Kidney epithelial cell (primary cell): ENCODE measurements at regions not wholly inside any gene's neighbourhood (a gene's known extent, or its start where the extent isn't known, plus 50 kb on each side); places are given as distances from the start of the nearest gene placed in this dataset.
"Not testable (repeated sequence)": the region's sequence is repeated elsewhere in the genome, so short reads cannot be mapped to it uniquely, and the experiment has no call there.

ENCODE experiments used
- DNase-seq: peaks from one replicate; pipeline ENCODE4 v3.0.0-alpha.2; 2010; ENCODE audit warnings: low read depth
- H3K27me3 ChIP-seq: 2 replicates; pipeline ENCODE4 v1.6.0; 2011; ENCODE audit warnings: low read length; ENCODE audit not compliant: control insufficient read depth, insufficient read depth
- H3K36me3 ChIP-seq: 2 replicates; pipeline ENCODE4 v1.5.1; 2011; ENCODE audit warnings: low read length; ENCODE audit not compliant: control insufficient read depth, insufficient read depth
- H3K4me3 ChIP-seq: 2 replicates; pipeline ENCODE4 v1.5.1; 2011; ENCODE audit warnings: low read depth, mild to moderate bottlenecking, control low read depth, low read length
- CTCF ChIP-seq: IDR thresholded peaks from 2 replicates; pipeline ENCODE4 v1.5.1; 2011; ENCODE audit warnings: mild to moderate bottlenecking, moderate library complexity, low read length, control low read depth, inconsistent platforms; ENCODE audit not compliant: insufficient read depth, poor library complexity, severe bottlenecking

- no peak overlapping the region for H3K4me3 ChIP-seq
- no peaks in the 10 kb centered on the region for H3K27me3 ChIP-seq
- no peak for TF ChIP-seq CTCF
- no peaks in the 10 kb centered on the region for H3K36me3 ChIP-seq
- DNase-seq, result no peak
Observed at GRCh38 chr20:19874040-19874727, 116.1 kb downstream of the RIN2 start.

- H3K27me3 ChIP-seq, result no peaks in the 10 kb centered on the region
- no peak for DNase-seq
- no peak for TF ChIP-seq CTCF
Observed at GRCh38 chr20:19875376-19876221, 117.5 kb downstream of the RIN2 start.

GRCh38 chr20:19876828-19877460 is 118.9 kb downstream of the RIN2 start:
- H3K4me3 ChIP-seq, result no peak overlapping the region

More at GRCh38 chr20:19875376-19876221, 117.5 kb downstream of the RIN2 start:
- Histone ChIP-seq H3K36me3 (no peaks in the 10 kb centered on the region), H3K4me3 (no peak overlapping the region)

GRCh38 chr20:19879874-19880255 is 121.8 kb downstream of the RIN2 start:
- H3K27me3 ChIP-seq, DNase-seq, H3K36me3 ChIP-seq, H3K4me3 ChIP-seq: not testable (repeated sequence)

More at GRCh38 chr20:19876828-19877460, 118.9 kb downstream of the RIN2 start:
- no peak for TF ChIP-seq CTCF
- no peaks in the 10 kb centered on the region for H3K27me3 ChIP-seq
- no peak for DNase-seq
- no peaks in the 10 kb centered on the region for H3K36me3 ChIP-seq

- no peaks in the 10 kb centered on the region for H3K36me3 ChIP-seq
- TF ChIP-seq CTCF, result no peak
- no peaks in the 10 kb centered on the region for H3K27me3 ChIP-seq
- peak; percentile 74 for DNase-seq
- no peak overlapping the region for H3K4me3 ChIP-seq
Observed at GRCh38 chr20:19880256-19881079, 122.4 kb downstream of the RIN2 start.
